K562 (cell line): ENCODE measurements at regions not wholly inside any gene's neighbourhood (a gene's known extent, or its start where the extent isn't known, plus 50 kb on each side); places are given as distances from the start of the nearest gene placed in this dataset.

Experiments used
- AFF4 ChIP-seq: sonication (generic); formaldehyde crosslinking; IDR thresholded peaks from 2 replicates; pipeline ENCODE4 v1.8.0; 2023; ENCODE audit warnings: mild to moderate bottlenecking, missing genetic modification reagents
- ARNT ChIP-seq, 2 experiments: fragments of 450-650 bp; IDR thresholded peaks; 2 replicates each; pipeline ENCODE4 v1.6.1; 2016; ENCODE audit warnings: mild to moderate bottlenecking in 1 of 2
- ATF2 ChIP-seq: sonication (generic); formaldehyde crosslinking; IDR thresholded peaks from 2 replicates; pipeline ENCODE4 v1.8.1; 2022; ENCODE audit warnings: missing genetic modification reagents
- C11orf30 ChIP-seq: fragments of 450-650 bp; IDR thresholded peaks from 2 replicates; pipeline ENCODE4 v1.6.1; 2016; ENCODE audit warnings: low read depth, mild to moderate bottlenecking
- CTCF ChIP-seq, 3 experiments: IDR thresholded peaks in 2 of 3; conservative IDR thresholded peaks in 1 of 3; 2 replicates each; pipeline ENCODE4 v1.5.1; 2011 to 2012; ENCODE audit warnings: low read length in 3 of 3, mild to moderate bottlenecking in 3 of 3, control low read depth in 2 of 3, improper control_type of control experiment in 1 of 3, inconsistent platforms in 1 of 3, low read depth in 1 of 3, mixed read lengths in 1 of 3, moderate library complexity in 1 of 3; ENCODE audit not compliant: insufficient read depth in 2 of 3
- GATAD2B ChIP-seq: fragments of 450-650 bp; IDR thresholded peaks from 2 replicates; pipeline ENCODE4 v1.6.1; 2017; ENCODE audit warnings: mild to moderate bottlenecking, borderline replicate concordance
- POLR2A ChIP-seq: fragments of 450-650 bp; conservative IDR thresholded peaks from 2 replicates; pipeline ENCODE4 v1.6.1; 2016
- TBP ChIP-seq: optimal IDR thresholded peaks from 2 replicates; pipeline ENCODE3; 2011; ENCODE audit warnings: low read depth, low read length, improper control_type of control experiment
- TRIM28 ChIP-seq: fragments of 450-650 bp; IDR thresholded peaks from 2 replicates; pipeline ENCODE4 v1.6.1; 2017
- ZNF143 ChIP-seq: sonication (generic); formaldehyde crosslinking; IDR thresholded peaks from 2 replicates; pipeline ENCODE4 v1.9.0; 2022; ENCODE audit warnings: mild to moderate bottlenecking, missing genetic modification reagents
- ZNF586 ChIP-seq: fragments of 450-650 bp; formaldehyde crosslinking; conservative IDR thresholded peaks from 2 replicates; pipeline ENCODE4 v1.4.0; 2020; ENCODE audit warnings: mild to moderate bottlenecking, moderate library complexity

- TF ChIP-seq ATF2, result no peak
- TF ChIP-seq ARNT (IDR thresholded peaks at IDR 0.05), result no peak
- no peak for TF ChIP-seq AFF4 (CRISPR knock-in tag)
- TF ChIP-seq C11orf30, result no peak
- TF ChIP-seq CTCF (IDR thresholded peaks at IDR 0.05 in 2 of 3, conservative IDR thresholded peaks at IDR 0.05 in 1 of 3; ENCODE audit: insufficient read depth in 2 of 3, low read depth in 1 of 3, low read length in 3 of 3), result no peak
- no peak for TF ChIP-seq POLR2A
- TF ChIP-seq TRIM28, result no peak
- TF ChIP-seq TBP, result no peak
- no peak for TF ChIP-seq ZNF143 (CRISPR knock-in tag)
- TF ChIP-seq ZNF586, result no peak
- no peak for TF ChIP-seq GATAD2B
Observed at GRCh38 chr6:94300424-94301144, 881.2 kb upstream of the EPHA7 start.
